ENCODE measurements at regions not wholly inside any gene's neighbourhood (a gene's known extent, or its start where the extent isn't known, plus 50 kb on each side); places are given as distances from the start of the nearest gene placed in this dataset.

DNA sequence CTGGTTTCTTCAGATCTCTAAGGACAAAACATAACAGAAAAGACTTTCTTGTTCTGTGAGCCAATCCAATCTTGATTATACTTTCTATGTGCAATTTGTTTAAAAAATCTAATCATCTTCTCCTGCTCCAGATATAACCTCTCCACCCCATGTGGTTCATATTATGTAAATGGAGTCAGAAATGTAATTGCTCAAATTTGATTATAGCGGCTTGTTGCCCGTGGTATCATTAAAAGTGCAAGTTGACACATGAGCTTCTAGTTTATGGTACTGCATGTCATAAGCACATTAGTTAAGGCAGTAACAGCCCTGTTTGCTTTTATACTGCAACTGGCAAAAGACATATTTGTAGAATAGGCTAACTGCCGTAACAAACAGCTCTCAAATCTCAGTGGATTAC is 715.1 kb upstream of the CDH7 start:
- H3K4me3 ChIP-seq, result no peak overlapping the region
- no peaks in the 10 kb centered on the region for H3K27me3 ChIP-seq
- H3K9me3 ChIP-seq, result no peaks in the 10 kb centered on the region
- H3K36me3 ChIP-seq, result no peaks in the 10 kb centered on the region
- TF ChIP-seq, protein P1, sequence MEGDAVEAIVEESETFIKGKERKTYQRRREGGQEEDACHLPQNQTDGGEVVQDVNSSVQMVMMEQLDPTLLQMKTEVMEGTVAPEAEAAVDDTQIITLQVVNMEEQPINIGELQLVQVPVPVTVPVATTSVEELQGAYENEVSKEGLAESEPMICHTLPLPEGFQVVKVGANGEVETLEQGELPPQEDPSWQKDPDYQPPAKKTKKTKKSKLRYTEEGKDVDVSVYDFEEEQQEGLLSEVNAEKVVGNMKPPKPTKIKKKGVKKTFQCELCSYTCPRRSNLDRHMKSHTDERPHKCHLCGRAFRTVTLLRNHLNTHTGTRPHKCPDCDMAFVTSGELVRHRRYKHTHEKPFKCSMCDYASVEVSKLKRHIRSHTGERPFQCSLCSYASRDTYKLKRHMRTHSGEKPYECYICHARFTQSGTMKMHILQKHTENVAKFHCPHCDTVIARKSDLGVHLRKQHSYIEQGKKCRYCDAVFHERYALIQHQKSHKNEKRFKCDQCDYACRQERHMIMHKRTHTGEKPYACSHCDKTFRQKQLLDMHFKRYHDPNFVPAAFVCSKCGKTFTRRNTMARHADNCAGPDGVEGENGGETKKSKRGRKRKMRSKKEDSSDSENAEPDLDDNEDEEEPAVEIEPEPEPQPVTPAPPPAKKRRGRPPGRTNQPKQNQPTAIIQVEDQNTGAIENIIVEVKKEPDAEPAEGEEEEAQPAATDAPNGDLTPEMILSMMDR (IDR thresholded peaks at IDR 0.05), result no peak
- no peak for TF ChIP-seq POLR2A (IDR thresholded peaks at IDR 0.05)
- no peak overlapping the region for H3K27ac ChIP-seq
- DNase-seq, result no peak
- no peaks in the 10 kb centered on the region for H3K4me1 ChIP-seq

- H3K9me3 ChIP-seq, result no peaks in the 10 kb centered on the region
Measured at GRCh38 chr18:65025756-65026155, 725.1 kb upstream of the CDH7 start.

DNA sequence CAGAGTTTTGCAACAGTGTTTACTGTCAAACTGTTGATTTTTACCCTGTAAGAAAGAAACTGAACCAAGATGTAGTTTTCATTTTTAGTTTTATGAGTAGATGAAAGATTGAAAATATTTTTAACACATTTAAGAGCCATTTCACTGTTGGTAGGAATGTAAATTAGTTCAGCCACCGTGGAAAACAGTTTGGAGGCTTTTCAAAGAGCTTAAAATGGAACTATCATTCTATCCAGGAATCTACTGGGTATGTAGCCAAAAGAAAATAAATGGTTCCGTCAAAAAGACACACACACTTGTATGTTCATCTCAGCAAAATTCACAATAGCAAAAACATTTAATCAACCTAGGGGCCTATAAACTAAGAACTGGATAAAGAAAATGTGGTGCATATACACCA is 729.8 kb upstream of the CDH7 start:
- DNase-seq, result no peak
- Histone ChIP-seq H3K4me1 (no peaks in the 10 kb centered on the region), H3K9me3 (no peaks in the 10 kb centered on the region), H3K4me3 (no peak overlapping the region), H3K36me3 (no peaks in the 10 kb centered on the region), H3K27ac (no peak overlapping the region), H3K27me3 (no peaks in the 10 kb centered on the region)
- no peak for TF ChIP-seq POLR2A (IDR thresholded peaks at IDR 0.05)
- TF ChIP-seq, protein P1 (IDR thresholded peaks at IDR 0.05), result no peak

More at GRCh38 chr18:65025756-65026155, 725.1 kb upstream of the CDH7 start:
- H3K36me3 ChIP-seq, result no peaks in the 10 kb centered on the region
- no peaks in the 10 kb centered on the region for H3K4me1 ChIP-seq
- no peaks in the 10 kb centered on the region for H3K27me3 ChIP-seq
- no peak overlapping the region for H3K27ac ChIP-seq
- DNase-seq, result no peak
- TF ChIP-seq, protein P1 (IDR thresholded peaks at IDR 0.05), result no peak
- TF ChIP-seq POLR2A (IDR thresholded peaks at IDR 0.05), result no peak
- H3K4me3 ChIP-seq, result no peak overlapping the region

GRCh38 chr18:65018184-65018583 is 732.6 kb upstream of the CDH7 start:
- Histone ChIP-seq H3K4me1 (no peaks in the 10 kb centered on the region), H3K9me3 (no peaks in the 10 kb centered on the region), H3K36me3 (no peaks in the 10 kb centered on the region), H3K27ac (no peak overlapping the region), H3K4me3 (no peak overlapping the region), H3K27me3 (no peaks in the 10 kb centered on the region)
- TF ChIP-seq, protein P1 (IDR thresholded peaks at IDR 0.05), result no peak
- TF ChIP-seq POLR2A (IDR thresholded peaks at IDR 0.05), result no peak
- no peak for DNase-seq

DNA sequence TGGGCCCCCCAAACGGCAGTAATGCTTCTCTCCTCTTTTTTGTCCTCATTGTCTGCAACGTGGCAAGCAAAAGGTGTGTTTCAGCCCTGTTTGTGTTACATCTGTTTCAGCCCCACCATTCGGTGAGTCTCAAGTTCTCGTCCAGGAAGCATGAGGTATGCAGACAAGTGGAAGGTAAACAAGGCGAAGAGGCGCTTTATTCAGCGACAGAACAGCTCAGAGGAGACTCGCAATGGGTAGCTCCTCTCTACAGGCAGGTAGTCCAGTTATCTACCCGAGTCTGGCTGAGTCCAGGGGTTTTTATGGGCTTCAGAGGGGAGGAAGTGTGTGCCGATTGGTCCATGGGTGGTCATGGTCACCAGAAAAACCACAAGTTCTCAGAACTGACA is 733.4 kb upstream of the CDH7 start:
- H3K9me3 ChIP-seq, result no peaks in the 10 kb centered on the region
- H3K27ac ChIP-seq, result no peak overlapping the region
- no peaks in the 10 kb centered on the region for H3K27me3 ChIP-seq
- H3K4me3 ChIP-seq, result no peak overlapping the region
- DNase-seq, result no peak
- no peaks in the 10 kb centered on the region for H3K36me3 ChIP-seq
- TF ChIP-seq, protein P1 (IDR thresholded peaks at IDR 0.05), result no peak
- no peak for TF ChIP-seq POLR2A (IDR thresholded peaks at IDR 0.05)
- H3K4me1 ChIP-seq, result no peaks in the 10 kb centered on the region

All from Peyer's patch (tissue), 4 donors.